OCI-LY7 (cell line): ENCODE measurements at regions not wholly inside any gene's neighbourhood (a gene's known extent, or its start where the extent isn't known, plus 50 kb on each side); places are given as distances from the start of the nearest gene placed in this dataset.

Source experiments
- BruUV-seq: library from RNA; stranded (reverse); fragments of 400-500 nt; replicated peaks from 2 replicates; lab custom pipeline; 2021; lab: Mats Ljungman, UMichigan
- CTCF ChIA-PET: fragments of 300-600 bp; sonication (Branson Sonifier 250); formaldehyde crosslinking; loops from one replicate; lab custom pipeline; 2022; ENCODE audit warnings: antibody characterized with exemption; ENCODE audit not compliant: unreplicated experiment; lab: Charles Lee
- POLR2A ChIA-PET: fragments of 300-600 bp; sonication (Branson Sonifier 250); formaldehyde crosslinking; loops from one replicate; lab custom pipeline; 2022; ENCODE audit warnings: antibody characterized with exemption; lab: Charles Lee
- DNase-seq: peaks from one replicate; pipeline ENCODE4 v3.0.0-alpha.2; 2015; ENCODE audit warnings: low spot score
- H2AFZ ChIP-seq: fragments of 200-600 bp; sonication (generic), shearing (Covaris generic); 2 replicates; pipeline ENCODE4 v1.6.1; 2014; ENCODE audit warnings: mild to moderate bottlenecking, antibody characterized with exemption, low read length, moderate library complexity
- H3K27ac ChIP-seq: fragments of 200-600 bp; sonication (generic); 2 replicates; pipeline ENCODE4 v1.5.1; 2014; ENCODE audit warnings: mixed run types, low read depth, mild to moderate bottlenecking, moderate library complexity, low read length, inconsistent platforms; ENCODE audit not compliant: poor library complexity, severe bottlenecking
- H3K36me3 ChIP-seq: fragments of 200-600 bp; sonication (generic); 2 replicates; pipeline ENCODE4 v1.6.1; 2014; ENCODE audit warnings: mild to moderate bottlenecking, antibody characterized with exemption, low read length, moderate library complexity, mixed read lengths; ENCODE audit not compliant: insufficient read depth
- H3K4me1 ChIP-seq: fragments of 200-600 bp; sonication (generic); 2 replicates; pipeline ENCODE4 v1.5.1; 2014; ENCODE audit warnings: mild to moderate bottlenecking, low read length; ENCODE audit not compliant: insufficient read depth, poor library complexity, severe bottlenecking
- H3K4me2 ChIP-seq: fragments of 200-600 bp; sonication (generic); 2 replicates; pipeline ENCODE4 v1.6.1; 2014; ENCODE audit warnings: mild to moderate bottlenecking, low read length
- H3K4me3 ChIP-seq: fragments of 200-600 bp; sonication (generic); 2 replicates; pipeline ENCODE4 v1.5.1; 2014; ENCODE audit warnings: mild to moderate bottlenecking, low read depth, low read length; ENCODE audit not compliant: poor library complexity, severe bottlenecking
- H3K79me2 ChIP-seq: fragments of 200-600 bp; sonication (generic); 2 replicates; pipeline ENCODE4 v1.6.1; 2016; ENCODE audit warnings: low read depth, mild to moderate bottlenecking, low read length, moderate library complexity, mixed read lengths; ENCODE audit not compliant: insufficient read depth
- H3K9me2 ChIP-seq: fragments of 200-600 bp; sonication (generic); 2 replicates; pipeline ENCODE4 v1.6.1; 2016; ENCODE audit warnings: mild to moderate bottlenecking, low read length, mixed read lengths; ENCODE audit not compliant: insufficient read depth
- H3K9me3 ChIP-seq: fragments of 200-600 bp; sonication (generic); 2 replicates; pipeline ENCODE4 v1.6.1; 2014; ENCODE audit warnings: mild to moderate bottlenecking, mixed run types, low read length, mixed read lengths
- H4K20me1 ChIP-seq: fragments of 200-600 bp; sonication (generic); 2 replicates; pipeline ENCODE4 v1.6.1; 2014; ENCODE audit warnings: mild to moderate bottlenecking, antibody characterized with exemption, low read length, moderate library complexity, mixed read lengths; ENCODE audit not compliant: insufficient read depth
- CTCF ChIP-seq: fragments of 200-600 bp; sonication (generic); conservative IDR thresholded peaks from 2 replicates; pipeline ENCODE4 v1.5.1; 2014; ENCODE audit warnings: mild to moderate bottlenecking, antibody characterized with exemption, low read length, moderate library complexity, mixed read lengths
- EZH2phosphoT487 ChIP-seq: fragments of 200-600 bp; sonication (generic); IDR thresholded peaks from 2 replicates; pipeline ENCODE4 v1.6.1; 2018; ENCODE audit warnings: low read depth, borderline replicate concordance, mild to moderate bottlenecking, mixed run types, antibody characterized with exemption, low read length, moderate library complexity, mixed read lengths
- intact Hi-C: fragments of 100-400 bp; cut with micrococcal nuclease; formaldehyde crosslinking; loops from one replicate; pipeline ENCODE4 v1.10.0; 2022; ENCODE audit not compliant: unreplicated experiment

- TF ChIP-seq CTCF (no peak), EZH2phosphoT487 (no peak)
- CTCF ChIA-PET, result no interaction called here
- no peaks in the 10 kb centered on the region for H3K4me1 ChIP-seq
- no peak overlapping the region for H3K4me3 ChIP-seq
- POLR2A ChIA-PET, result no interaction called here
- intact Hi-C loops, result no loop called here
- H3K4me2 ChIP-seq, result no peak overlapping the region
- no peaks in the 10 kb centered on the region for H3K36me3 ChIP-seq
- H2AFZ ChIP-seq, result no peak overlapping the region
- BruUV-seq, result no TSS peak
- no peaks in the 10 kb centered on the region for H3K9me3 ChIP-seq
- DNase-seq, result no peak
- H4K20me1 ChIP-seq, result no peaks in the 10 kb centered on the region
- no peaks in the 10 kb centered on the region for H3K79me2 ChIP-seq
- H3K27ac ChIP-seq, result no peak overlapping the region
- no peaks in the 10 kb centered on the region for H3K9me2 ChIP-seq
These were observed 843.0 kb upstream of the ATXN8OS start for GRCh38 chr13:69264362-69265334.

- Histone ChIP-seq H3K36me3 (no peaks in the 10 kb centered on the region), H3K27ac (no peak overlapping the region), H2AFZ (no peak overlapping the region), H3K79me2 (no peaks in the 10 kb centered on the region), H3K4me1 (no peaks in the 10 kb centered on the region), H3K4me3 (no peak overlapping the region), H4K20me1 (no peaks in the 10 kb centered on the region), H3K4me2 (no peak overlapping the region), H3K9me2 (no peaks in the 10 kb centered on the region), H3K9me3 (no peaks in the 10 kb centered on the region)
- intact Hi-C loops, result no loop called here
- no TSS peak for BruUV-seq
- CTCF ChIA-PET, result no interaction called here
- POLR2A ChIA-PET, result no interaction called here
- TF ChIP-seq EZH2phosphoT487 (no peak), CTCF (no peak)
- DNase-seq, result no peak
These were observed 864.3 kb upstream of the ATXN8OS start for GRCh38 chr13:69243366-69243765.

- H3K36me3 ChIP-seq, result no peaks in the 10 kb centered on the region
- BruUV-seq, result no TSS peak
- no peak overlapping the region for H3K27ac ChIP-seq
- H3K79me2 ChIP-seq, result no peaks in the 10 kb centered on the region
- no peak overlapping the region for H3K4me2 ChIP-seq
- H3K9me2 ChIP-seq, result no peaks in the 10 kb centered on the region
- H3K4me1 ChIP-seq, result no peaks in the 10 kb centered on the region
- no peaks in the 10 kb centered on the region for H4K20me1 ChIP-seq
- ChIA-PET POLR2A (interaction anchor here (0.6 to 1.4 kb wide), 3 partner anchors 14 to 245 kb away, joined by 3 read pairs; no protein-coding TSS in a partner anchor), CTCF (no interaction called here)
- H2AFZ ChIP-seq, result no peak overlapping the region
- TF ChIP-seq CTCF (no peak), EZH2phosphoT487 (no peak)
- no peaks in the 10 kb centered on the region for H3K9me3 ChIP-seq
- intact Hi-C loops, result no loop called here
- no peak overlapping the region for H3K4me3 ChIP-seq
- no peak for DNase-seq
These were observed 873.5 kb upstream of the ATXN8OS start for GRCh38 chr13:69234171-69234570.
